Body of pancreas (tissue), 4 donors: ENCODE measurements at regions not wholly inside any gene's neighbourhood (a gene's known extent, or its start where the extent isn't known, plus 50 kb on each side); places are given as distances from the start of the nearest gene placed in this dataset.

Experiments
- CTCF ChIP-seq, 7 experiments: fragments of 450-650 bp in 4 of 7; fragments of 200-600 bp in 3 of 7; sonication (generic) in 3 of 7; IDR thresholded peaks; one replicate each; pipeline ENCODE4 v1.5.1; 2016 to 2019; ENCODE audit warnings: antibody characterized with exemption in 7 of 7
- POLR2A ChIP-seq, 3 donors: fragments of 450-650 bp; IDR thresholded peaks; one replicate each; pipeline ENCODE4 v1.6.1; 2016; ENCODE audit warnings: antibody characterized with exemption in 3 of 3, mild to moderate bottlenecking in 2 of 3

GRCh38 chr6:164104432-164104831, 689.9 kb downstream of the QKI start:
- TF ChIP-seq POLR2A (IDR thresholded peaks at IDR 0.05) (no peak), CTCF (IDR thresholded peaks at IDR 0.05) (no peak)
